LNCaP clone FGC (cell line): ENCODE measurements at regions not wholly inside any gene's neighbourhood (a gene's known extent, or its start where the extent isn't known, plus 50 kb on each side); places are given as distances from the start of the nearest gene placed in this dataset.

Experiments used
- DNase-seq: peaks from one replicate; pipeline ENCODE4 v3.0.0-alpha.2; 2011; ENCODE audit warnings: low read depth
- H3K4me3 ChIP-seq: 2 replicates; pipeline ENCODE4 v1.5.1; 2011; ENCODE audit warnings: mild to moderate bottlenecking, low read depth, low read length, control low read depth
- TF ChIP-seq, protein P1 (sequence below): IDR thresholded peaks from 2 replicates; pipeline ENCODE4 v1.5.1; 2012; ENCODE audit warnings: mild to moderate bottlenecking; ENCODE audit not compliant: control insufficient read depth, insufficient read depth; ENCODE audit errors: extremely low read depth

DNA sequence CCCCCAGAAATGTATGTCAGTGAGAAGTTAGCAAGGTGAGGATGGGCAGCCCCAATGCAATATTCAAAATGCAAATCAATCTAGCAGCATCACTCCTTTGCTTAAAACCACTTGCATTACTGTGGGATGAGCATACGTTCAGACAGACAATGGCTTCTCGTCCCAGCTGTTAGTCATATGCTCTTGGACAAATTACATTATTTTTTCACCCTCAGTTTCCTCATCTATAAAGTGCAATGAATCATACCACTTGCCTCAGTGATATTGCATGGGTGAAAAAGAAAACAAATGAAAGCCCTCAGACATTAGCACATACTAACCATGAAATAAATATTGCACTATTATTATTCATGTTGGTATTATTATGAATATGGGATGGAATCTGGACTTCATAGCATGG lies 132.3 kb downstream of the C12orf75 start:
- no peak for DNase-seq
- TF ChIP-seq, protein P1, sequence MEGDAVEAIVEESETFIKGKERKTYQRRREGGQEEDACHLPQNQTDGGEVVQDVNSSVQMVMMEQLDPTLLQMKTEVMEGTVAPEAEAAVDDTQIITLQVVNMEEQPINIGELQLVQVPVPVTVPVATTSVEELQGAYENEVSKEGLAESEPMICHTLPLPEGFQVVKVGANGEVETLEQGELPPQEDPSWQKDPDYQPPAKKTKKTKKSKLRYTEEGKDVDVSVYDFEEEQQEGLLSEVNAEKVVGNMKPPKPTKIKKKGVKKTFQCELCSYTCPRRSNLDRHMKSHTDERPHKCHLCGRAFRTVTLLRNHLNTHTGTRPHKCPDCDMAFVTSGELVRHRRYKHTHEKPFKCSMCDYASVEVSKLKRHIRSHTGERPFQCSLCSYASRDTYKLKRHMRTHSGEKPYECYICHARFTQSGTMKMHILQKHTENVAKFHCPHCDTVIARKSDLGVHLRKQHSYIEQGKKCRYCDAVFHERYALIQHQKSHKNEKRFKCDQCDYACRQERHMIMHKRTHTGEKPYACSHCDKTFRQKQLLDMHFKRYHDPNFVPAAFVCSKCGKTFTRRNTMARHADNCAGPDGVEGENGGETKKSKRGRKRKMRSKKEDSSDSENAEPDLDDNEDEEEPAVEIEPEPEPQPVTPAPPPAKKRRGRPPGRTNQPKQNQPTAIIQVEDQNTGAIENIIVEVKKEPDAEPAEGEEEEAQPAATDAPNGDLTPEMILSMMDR, result no peak
- H3K4me3 ChIP-seq, result no peak overlapping the region

DNA sequence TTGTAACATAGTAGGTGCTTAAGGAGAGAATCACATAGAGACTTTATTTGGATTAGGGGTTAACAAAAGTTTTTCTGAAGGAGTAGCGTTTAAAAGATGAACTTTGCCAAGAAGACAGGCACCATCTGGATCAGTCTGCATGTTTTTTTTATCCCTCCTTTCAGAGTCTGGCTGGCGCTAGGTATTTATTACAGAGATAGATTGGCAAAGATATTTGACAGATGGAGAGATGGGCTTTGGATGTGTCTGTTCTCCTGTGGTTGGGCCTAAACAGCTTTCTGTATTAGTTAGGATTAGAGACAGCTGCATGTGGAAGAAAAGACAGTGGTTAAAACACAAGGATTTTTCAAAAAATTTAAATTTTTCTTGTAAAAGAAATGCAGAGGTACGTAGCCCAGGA lies 133.9 kb downstream of the C12orf75 start:
- no peak overlapping the region for H3K4me3 ChIP-seq
- TF ChIP-seq, protein P1, result no peak
- no peak for DNase-seq

DNA sequence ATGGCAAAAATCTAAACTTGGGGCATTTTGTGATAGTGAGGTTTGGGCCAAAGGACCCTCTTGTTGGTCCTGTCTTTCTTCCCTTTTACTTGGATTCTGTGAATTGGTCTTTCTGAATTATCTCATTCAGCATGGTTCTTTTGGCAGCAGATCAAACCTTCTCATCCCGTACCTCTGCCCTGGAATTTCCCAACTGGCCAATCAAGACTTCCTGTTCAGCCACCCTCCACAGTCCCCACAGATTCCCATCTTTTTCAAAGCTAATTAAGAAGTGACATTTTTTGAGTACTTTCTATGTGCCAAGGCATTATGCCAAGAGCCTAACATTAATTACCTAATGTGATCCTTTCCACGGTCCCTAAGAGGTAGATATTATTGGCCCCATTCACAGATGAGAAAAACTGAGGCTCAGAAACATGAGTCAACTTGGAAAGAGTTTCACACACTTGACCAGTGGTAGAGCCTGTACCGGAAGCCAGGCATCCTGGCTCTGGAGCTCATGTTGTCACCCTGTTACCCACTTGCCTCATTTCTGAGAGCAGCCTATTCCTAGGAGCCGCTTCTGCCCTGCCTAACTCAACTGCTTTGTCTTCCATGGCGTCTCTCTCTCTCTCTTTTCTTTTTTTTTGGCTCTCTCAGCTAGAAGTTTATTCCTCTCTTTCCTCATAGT lies 135.9 kb downstream of the C12orf75 start:
- TF ChIP-seq, protein P1, result no peak
- no peak overlapping the region for H3K4me3 ChIP-seq
- no peak for DNase-seq

DNA sequence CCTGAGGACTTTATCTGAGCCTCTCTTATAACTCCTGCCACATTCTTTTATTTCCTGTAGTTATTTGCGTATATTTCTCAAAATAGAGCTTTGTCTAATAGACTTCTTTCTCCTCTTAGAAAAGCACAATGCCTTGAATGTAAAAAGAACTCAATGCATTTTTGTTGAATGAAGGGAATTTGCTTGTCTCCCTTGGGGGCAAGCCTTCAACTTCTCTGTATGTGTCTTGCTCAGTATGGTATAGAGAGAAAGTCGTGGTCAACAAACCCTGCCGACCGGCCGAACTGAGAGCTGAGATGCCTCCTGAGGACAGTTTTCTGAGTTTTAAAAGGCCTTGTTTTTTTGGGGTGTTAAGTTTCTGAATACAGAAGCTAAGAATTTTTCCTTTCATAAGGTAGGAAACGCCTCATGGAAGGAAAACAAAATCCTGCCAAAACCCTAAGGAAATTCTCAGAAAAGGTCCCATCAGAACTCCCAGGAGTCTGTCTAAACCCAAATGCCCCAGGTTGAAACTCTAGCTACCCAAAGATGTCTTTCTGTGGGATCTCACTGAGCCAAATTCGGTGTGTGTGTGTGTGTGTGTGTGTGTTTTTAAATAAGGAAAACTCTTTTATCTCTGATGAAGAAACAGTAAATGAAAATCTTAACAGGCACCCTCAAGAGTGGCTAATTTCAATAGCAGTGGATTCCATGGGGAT lies 136.6 kb downstream of the C12orf75 start:
- TF ChIP-seq, protein P1, result no peak
- DNase-seq, result no peak
- no peak overlapping the region for H3K4me3 ChIP-seq

DNA sequence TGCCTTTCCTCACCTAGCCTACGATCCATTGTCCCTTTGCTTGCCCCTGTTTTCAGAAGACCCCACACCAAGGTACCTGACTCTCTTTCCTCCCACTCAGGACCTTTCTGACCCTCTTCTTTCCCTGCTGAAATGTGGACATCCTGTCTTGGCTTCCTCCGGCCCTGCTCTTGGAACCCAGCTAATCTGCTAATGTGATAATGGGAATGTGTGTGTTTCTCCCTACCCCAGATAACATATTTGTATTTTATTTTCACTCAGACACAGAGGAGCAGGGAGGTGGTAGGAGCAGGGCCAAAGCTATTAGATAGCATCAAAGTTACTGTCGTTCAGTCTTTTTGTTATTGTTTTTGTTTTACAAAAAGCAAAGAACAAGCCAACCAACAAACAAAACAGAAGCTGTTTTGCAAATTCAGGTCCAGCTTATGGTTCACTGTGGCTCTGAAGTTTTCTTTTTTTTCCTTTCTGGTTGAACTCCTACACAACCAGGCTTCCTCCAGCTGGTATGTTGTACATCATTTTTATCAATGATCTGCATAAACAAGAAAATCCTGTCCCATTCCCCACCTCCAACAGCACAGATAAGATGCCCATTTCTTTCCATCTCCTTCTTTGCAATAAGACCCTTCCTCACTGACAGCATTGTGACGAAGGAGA lies 137.3 kb downstream of the C12orf75 start:
- TF ChIP-seq, protein P1, result no peak
- H3K4me3 ChIP-seq, result no peak overlapping the region
- no peak for DNase-seq

DNA sequence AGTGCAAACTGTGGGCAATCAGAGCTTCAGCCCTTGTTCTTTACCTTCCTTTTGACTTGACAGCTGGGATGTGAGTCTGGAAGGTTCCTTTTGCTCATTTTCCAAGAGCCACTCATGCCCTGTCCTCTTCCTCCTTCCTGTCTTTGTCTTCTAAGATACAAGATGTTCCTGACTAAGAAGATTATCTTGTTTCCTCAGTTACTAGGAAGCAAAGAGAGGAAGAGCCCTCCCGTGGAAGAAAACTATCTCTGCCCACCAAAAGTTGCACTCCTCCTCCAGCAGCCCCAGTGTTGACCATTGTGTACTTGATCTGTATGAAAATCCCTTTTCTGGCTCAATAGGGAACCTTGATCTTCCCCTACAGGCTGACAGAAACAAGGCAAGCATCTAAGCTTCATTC lies 138.0 kb downstream of the C12orf75 start:
- TF ChIP-seq, protein P1, result no peak
- no peak overlapping the region for H3K4me3 ChIP-seq
- no peak for DNase-seq
